Keratinocyte (primary cell): ENCODE measurements at regions not wholly inside any gene's neighbourhood (a gene's known extent, or its start where the extent isn't known, plus 50 kb on each side); places are given as distances from the start of the nearest gene placed in this dataset.

Experiments used
- EZH2 ChIP-seq: IDR thresholded peaks from one replicate; pipeline ENCODE4 v1.6.1; 2012; ENCODE audit warnings: inconsistent platforms, mild to moderate bottlenecking, low read length, moderate library complexity
- TF ChIP-seq, protein P1 (sequence below), 3 experiments: IDR thresholded peaks in 1 of 3; conservative IDR thresholded peaks in 1 of 3; optimal IDR thresholded peaks in 1 of 3; 2 replicates in 2 of 3; 3 replicates in 1 of 3; pipeline versions ENCODE3 to v1.5.1; 2011; ENCODE audit warnings: low read length in 3 of 3, mild to moderate bottlenecking in 3 of 3, moderate library complexity in 2 of 3, control low read depth in 1 of 3, inconsistent platforms in 1 of 3; ENCODE audit not compliant: insufficient read depth in 2 of 3; ENCODE audit errors: extremely low read depth in 1 of 3

DNA sequence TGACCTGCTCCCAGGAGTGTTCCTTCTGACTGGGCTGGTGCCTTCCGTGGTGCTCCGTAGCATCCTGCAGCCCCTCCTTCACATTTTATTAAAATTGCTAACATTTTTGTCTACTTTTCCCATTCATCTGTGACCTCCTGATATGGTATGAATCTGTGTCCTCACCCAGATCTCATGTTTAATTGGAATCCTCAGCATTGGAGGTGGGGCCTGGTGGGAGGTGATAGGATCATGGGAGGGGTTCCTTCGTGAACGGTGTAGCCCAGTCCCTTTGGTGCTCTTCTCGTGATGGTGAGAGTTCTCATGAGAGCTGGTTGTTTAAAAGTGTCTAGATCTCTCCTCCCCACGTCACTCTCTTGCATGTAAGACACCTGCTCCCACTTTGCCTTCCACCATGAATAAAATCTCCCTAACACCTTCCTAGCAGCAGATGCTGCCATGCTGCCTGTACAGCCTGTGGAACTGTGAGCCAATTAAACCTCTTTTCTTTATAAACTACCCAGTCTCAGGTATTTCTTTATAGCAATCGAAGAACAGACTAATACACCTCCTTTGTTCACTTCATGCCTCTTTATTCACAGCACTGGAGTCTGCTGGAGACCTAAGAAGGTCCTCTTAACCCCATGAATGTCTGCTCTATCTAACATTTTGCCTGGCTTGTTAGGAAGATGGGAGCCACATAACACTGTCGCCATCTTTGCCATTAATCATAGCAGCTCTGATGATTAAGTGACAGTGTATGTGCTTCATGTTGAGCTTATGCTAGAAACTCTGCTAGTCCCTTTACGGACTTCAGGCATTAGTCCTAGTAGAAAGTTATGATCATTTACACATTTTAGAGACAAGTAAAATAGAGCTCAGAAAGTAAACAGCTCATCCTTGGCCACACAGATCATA, 377.7 kb upstream of the MAF start:
- TF ChIP-seq, protein P1, sequence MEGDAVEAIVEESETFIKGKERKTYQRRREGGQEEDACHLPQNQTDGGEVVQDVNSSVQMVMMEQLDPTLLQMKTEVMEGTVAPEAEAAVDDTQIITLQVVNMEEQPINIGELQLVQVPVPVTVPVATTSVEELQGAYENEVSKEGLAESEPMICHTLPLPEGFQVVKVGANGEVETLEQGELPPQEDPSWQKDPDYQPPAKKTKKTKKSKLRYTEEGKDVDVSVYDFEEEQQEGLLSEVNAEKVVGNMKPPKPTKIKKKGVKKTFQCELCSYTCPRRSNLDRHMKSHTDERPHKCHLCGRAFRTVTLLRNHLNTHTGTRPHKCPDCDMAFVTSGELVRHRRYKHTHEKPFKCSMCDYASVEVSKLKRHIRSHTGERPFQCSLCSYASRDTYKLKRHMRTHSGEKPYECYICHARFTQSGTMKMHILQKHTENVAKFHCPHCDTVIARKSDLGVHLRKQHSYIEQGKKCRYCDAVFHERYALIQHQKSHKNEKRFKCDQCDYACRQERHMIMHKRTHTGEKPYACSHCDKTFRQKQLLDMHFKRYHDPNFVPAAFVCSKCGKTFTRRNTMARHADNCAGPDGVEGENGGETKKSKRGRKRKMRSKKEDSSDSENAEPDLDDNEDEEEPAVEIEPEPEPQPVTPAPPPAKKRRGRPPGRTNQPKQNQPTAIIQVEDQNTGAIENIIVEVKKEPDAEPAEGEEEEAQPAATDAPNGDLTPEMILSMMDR (optimal IDR thresholded peaks at IDR 0.05 in 1 of 3, IDR thresholded peaks at IDR 0.05 in 1 of 3, conservative IDR thresholded peaks at IDR 0.05 in 1 of 3; ENCODE audit: extremely low read depth in 1 of 3, insufficient read depth in 2 of 3, low read length in 3 of 3), result no peak
- no peak for TF ChIP-seq EZH2
